ENCODE measurements at regions not wholly inside any gene's neighbourhood (a gene's known extent, or its start where the extent isn't known, plus 50 kb on each side); places are given as distances from the start of the nearest gene placed in this dataset.

DNA sequence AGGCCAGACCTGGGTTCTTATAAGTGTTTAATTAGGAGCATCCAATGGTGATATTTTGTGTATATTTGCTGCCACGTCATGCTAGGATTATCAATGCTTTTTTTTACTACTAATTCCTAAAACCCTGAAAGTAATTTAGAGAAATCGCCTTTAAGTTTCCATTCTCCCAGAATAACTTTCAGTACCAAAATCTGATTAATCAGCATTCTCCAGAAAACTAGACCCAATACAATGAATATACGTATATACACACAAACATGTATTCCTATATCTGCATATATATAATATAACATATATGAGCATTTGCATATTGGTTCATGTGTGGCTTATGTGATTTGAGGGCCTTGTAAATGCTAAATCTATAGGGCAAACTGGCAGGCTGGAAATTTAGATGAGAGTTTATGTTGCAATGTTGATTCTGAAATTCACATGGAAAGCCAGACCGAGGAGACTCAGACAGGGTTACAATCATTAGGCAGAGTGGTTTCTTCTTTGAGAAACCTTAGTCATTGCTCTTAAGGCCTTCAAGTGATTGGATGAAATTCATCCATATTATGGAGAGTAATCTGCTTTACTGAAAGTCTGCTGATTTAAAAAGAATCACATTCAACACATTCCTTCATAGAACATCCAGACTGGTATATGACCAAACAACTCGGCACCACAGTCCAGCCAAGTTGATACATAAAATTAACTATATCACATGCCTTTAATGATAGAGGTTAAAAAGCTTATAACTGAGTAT, 65.9 kb upstream of the RGPD4 start:
- ATAC-seq (no peak), DNase-seq (no peak)
- intact Hi-C loops (cut with DNase I; ENCODE audit: low total_unique reads), result no loop called here
- H3K36me3 ChIP-seq, result no peaks in the 10 kb centered on the region
- no peaks in the 10 kb centered on the region for H3K27me3 ChIP-seq
- no peaks in the 10 kb centered on the region for H3K4me1 ChIP-seq
- H3K9me3 ChIP-seq, result no peaks in the 10 kb centered on the region
- TF ChIP-seq POLR2A (IDR thresholded peaks at IDR 0.05) (no peak), CTCF (IDR thresholded peaks at IDR 0.05 in 4 of 5, conservative IDR thresholded peaks at IDR 0.05 in 1 of 5) (no peak)
- no peak overlapping the region for H3K4me3 ChIP-seq
- in situ Hi-C loops (cut with MboI; ENCODE audit: low sequenced_read_pairs in 4 of 4), result no loop called here
- no peak overlapping the region for H3K27ac ChIP-seq

- Histone ChIP-seq H3K4me3 (no peak overlapping the region), H3K27me3 (no peaks in the 10 kb centered on the region), H3K27ac (no peak overlapping the region), H3K36me3 (no peaks in the 10 kb centered on the region), H3K9me3 (no peaks in the 10 kb centered on the region), H3K4me1 (no peaks in the 10 kb centered on the region)
- in situ Hi-C loops (cut with MboI; ENCODE audit: low sequenced_read_pairs in 4 of 4), result no loop called here
- TF ChIP-seq CTCF (IDR thresholded peaks at IDR 0.05 in 4 of 5, conservative IDR thresholded peaks at IDR 0.05 in 1 of 5) (no peak), POLR2A (IDR thresholded peaks at IDR 0.05) (no peak)
- intact Hi-C loops (cut with DNase I; ENCODE audit: low total_unique reads), result no loop called here
- DNase-seq (no peak), ATAC-seq (no peak)
These were observed 54.3 kb upstream of the RGPD4 start for GRCh38 chr2:107772353-107772752.

GRCh38 chr2:107775211-107775610, 51.5 kb upstream of the RGPD4 start:
- Histone ChIP-seq H3K9me3 (no peaks in the 10 kb centered on the region), H3K27me3 (no peaks in the 10 kb centered on the region), H3K4me1 (no peaks in the 10 kb centered on the region), H3K27ac (no peak overlapping the region), H3K36me3 (no peaks in the 10 kb centered on the region), H3K4me3 (no peak overlapping the region)
- TF ChIP-seq POLR2A (IDR thresholded peaks at IDR 0.05), result no peak
- no peak for TF ChIP-seq CTCF (IDR thresholded peaks at IDR 0.05 in 4 of 5, conservative IDR thresholded peaks at IDR 0.05 in 1 of 5)
- no peak for DNase-seq
- intact Hi-C loops (cut with DNase I; ENCODE audit: low total_unique reads), result no loop called here
- in situ Hi-C loops (cut with MboI; ENCODE audit: low sequenced_read_pairs in 4 of 4), result no loop called here
- ATAC-seq, result no peak

- Histone ChIP-seq H3K4me1 (no peaks in the 10 kb centered on the region), H3K9me3 (no peaks in the 10 kb centered on the region), H3K36me3 (no peaks in the 10 kb centered on the region), H3K27me3 (no peaks in the 10 kb centered on the region), H3K4me3 (no peak overlapping the region), H3K27ac (no peak overlapping the region)
- intact Hi-C loops (cut with DNase I; ENCODE audit: low total_unique reads), result no loop called here
- in situ Hi-C loops (cut with MboI; ENCODE audit: low sequenced_read_pairs in 4 of 4), result no loop called here
- ATAC-seq, result no peak
- no peak for DNase-seq
- TF ChIP-seq POLR2A (IDR thresholded peaks at IDR 0.05), result no peak
- TF ChIP-seq CTCF (IDR thresholded peaks at IDR 0.05 in 4 of 5, conservative IDR thresholded peaks at IDR 0.05 in 1 of 5), result no peak
These were observed 50.9 kb upstream of the RGPD4 start for GRCh38 chr2:107775791-107776190.

- Histone ChIP-seq H3K9me3 (no peaks in the 10 kb centered on the region), H3K4me1 (no peaks in the 10 kb centered on the region), H3K36me3 (no peaks in the 10 kb centered on the region), H3K27ac (no peak overlapping the region), H3K27me3 (no peaks in the 10 kb centered on the region), H3K4me3 (no peak overlapping the region)
- ATAC-seq (no peak), DNase-seq (no peak)
- intact Hi-C loops (cut with DNase I; ENCODE audit: low total_unique reads) (no loop called here), in situ Hi-C loops (cut with MboI; ENCODE audit: low sequenced_read_pairs in 4 of 4) (no loop called here)
- TF ChIP-seq CTCF (IDR thresholded peaks at IDR 0.05 in 4 of 5, conservative IDR thresholded peaks at IDR 0.05 in 1 of 5) (no peak), POLR2A (IDR thresholded peaks at IDR 0.05) (no peak)
These were observed 50.3 kb upstream of the RGPD4 start for GRCh38 chr2:107776362-107776761.

Measured in gastrocnemius medialis (tissue), 4 donors.